HEK293T (cell line): ENCODE measurements at regions not wholly inside any gene's neighbourhood (a gene's known extent, or its start where the extent isn't known, plus 50 kb on each side); places are given as distances from the start of the nearest gene placed in this dataset.

ENCODE experiments used
- FOXA1 ChIP-seq: fragments of 450-650 bp; IDR thresholded peaks from 2 replicates; pipeline ENCODE4 v1.6.1; 2016; ENCODE audit warnings: mild to moderate bottlenecking
- HDGF ChIP-seq: fragments of 450-650 bp; IDR thresholded peaks from 2 replicates; pipeline ENCODE4 v1.6.1; 2017; ENCODE audit warnings: antibody characterized with exemption, borderline replicate concordance
- LEF1 ChIP-seq: fragments of 450-650 bp; IDR thresholded peaks from 2 replicates; pipeline ENCODE4 v1.6.1; 2017; ENCODE audit warnings: mild to moderate bottlenecking, borderline replicate concordance
- NFRKB ChIP-seq: fragments of 450-650 bp; IDR thresholded peaks from 2 replicates; pipeline ENCODE4 v1.6.1; 2016; ENCODE audit warnings: mild to moderate bottlenecking, moderate library complexity
- SP1 ChIP-seq: fragments of 450-650 bp; IDR thresholded peaks from 2 replicates; pipeline ENCODE4 v1.6.1; 2017
- SUZ12 ChIP-seq: fragments of 450-650 bp; IDR thresholded peaks from 2 replicates; pipeline ENCODE4 v1.6.1; 2016; ENCODE audit warnings: mild to moderate bottlenecking
- ZNF384 ChIP-seq: fragments of 450-650 bp; IDR thresholded peaks from 2 replicates; pipeline ENCODE4 v1.6.1; 2016

DNA sequence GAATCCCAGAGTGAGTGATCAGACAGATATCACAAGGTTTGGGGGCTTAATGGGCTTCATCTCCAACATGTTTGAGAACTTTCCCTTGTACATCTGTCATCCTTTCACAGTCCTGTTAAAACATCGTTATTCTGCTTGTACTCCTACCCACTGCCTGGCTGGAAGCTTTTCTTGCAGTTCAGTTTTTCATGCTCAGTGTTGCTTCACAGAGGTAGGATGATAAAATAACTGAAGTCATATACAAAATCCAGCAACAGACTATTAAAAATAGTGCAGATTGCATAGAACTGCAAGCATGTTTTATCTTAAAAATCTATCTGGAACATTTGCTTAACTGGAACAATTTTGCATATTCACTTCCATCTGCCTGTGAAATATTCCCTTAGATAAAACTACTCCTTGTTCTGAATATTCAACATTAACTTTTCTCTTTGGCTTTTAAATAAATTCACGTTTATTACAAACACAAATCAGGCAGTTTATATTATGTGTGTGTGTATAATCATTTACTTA lies 579.6 kb upstream of the IGFBP7 start:
- TF ChIP-seq HDGF (no peak), ZNF384 (no peak), SUZ12 (no peak), NFRKB (no peak), LEF1 (no peak), SP1 (no peak), FOXA1 (no peak)
